22Rv1 (cell line): ENCODE measurements at regions not wholly inside any gene's neighbourhood (a gene's known extent, or its start where the extent isn't known, plus 50 kb on each side); places are given as distances from the start of the nearest gene placed in this dataset.

Source experiments
- ZFX ChIP-seq: fragments of 450-650 bp; IDR thresholded peaks from 2 replicates; pipeline ENCODE4 v1.6.1; 2017; ENCODE audit warnings: antibody characterized with exemption, borderline replicate concordance
- TF ChIP-seq, protein P1 (sequence below): fragments of 450-650 bp; IDR thresholded peaks from 2 replicates; pipeline ENCODE4 v1.5.1; 2017; ENCODE audit warnings: mild to moderate bottlenecking

GRCh38 chr5:54671111-54671531 is 153.6 kb downstream of the SNX18 start:
- TF ChIP-seq, protein P1, sequence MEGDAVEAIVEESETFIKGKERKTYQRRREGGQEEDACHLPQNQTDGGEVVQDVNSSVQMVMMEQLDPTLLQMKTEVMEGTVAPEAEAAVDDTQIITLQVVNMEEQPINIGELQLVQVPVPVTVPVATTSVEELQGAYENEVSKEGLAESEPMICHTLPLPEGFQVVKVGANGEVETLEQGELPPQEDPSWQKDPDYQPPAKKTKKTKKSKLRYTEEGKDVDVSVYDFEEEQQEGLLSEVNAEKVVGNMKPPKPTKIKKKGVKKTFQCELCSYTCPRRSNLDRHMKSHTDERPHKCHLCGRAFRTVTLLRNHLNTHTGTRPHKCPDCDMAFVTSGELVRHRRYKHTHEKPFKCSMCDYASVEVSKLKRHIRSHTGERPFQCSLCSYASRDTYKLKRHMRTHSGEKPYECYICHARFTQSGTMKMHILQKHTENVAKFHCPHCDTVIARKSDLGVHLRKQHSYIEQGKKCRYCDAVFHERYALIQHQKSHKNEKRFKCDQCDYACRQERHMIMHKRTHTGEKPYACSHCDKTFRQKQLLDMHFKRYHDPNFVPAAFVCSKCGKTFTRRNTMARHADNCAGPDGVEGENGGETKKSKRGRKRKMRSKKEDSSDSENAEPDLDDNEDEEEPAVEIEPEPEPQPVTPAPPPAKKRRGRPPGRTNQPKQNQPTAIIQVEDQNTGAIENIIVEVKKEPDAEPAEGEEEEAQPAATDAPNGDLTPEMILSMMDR: no peak
- TF ChIP-seq ZFX: no peak
